ENCODE measurements at regions not wholly inside any gene's neighbourhood (a gene's known extent, or its start where the extent isn't known, plus 50 kb on each side); places are given as distances from the start of the nearest gene placed in this dataset.
"Not testable (repeated sequence)": the region's sequence is repeated elsewhere in the genome, so short reads cannot be mapped to it uniquely, and the experiment has no call there.

GRCh38 chr4:114252499-114252898 lies 273.1 kb upstream of the ARSJ start:
- DNase-seq: no peak

DNA sequence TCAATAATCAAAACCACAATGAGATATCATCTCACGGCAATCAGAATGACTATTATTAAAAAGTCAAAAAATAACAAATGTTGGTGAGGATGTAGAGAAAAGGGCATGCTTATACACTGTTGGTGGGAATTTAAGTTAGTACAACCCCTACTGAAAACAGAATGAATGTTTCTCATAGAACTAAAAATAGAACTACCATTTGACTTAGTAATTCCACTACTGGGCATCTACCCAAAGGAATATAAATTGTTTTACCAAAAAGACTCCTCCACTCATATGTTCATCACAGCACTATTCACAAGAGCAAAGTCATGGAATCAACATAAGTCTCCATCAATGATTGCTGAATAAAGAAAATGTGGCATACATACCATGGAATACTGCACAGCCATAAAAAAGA lies 278.1 kb upstream of the ARSJ start:
- DNase-seq: no peak

GRCh38 chr4:114262421-114262820 lies 283.0 kb upstream of the ARSJ start:
- not testable (repeated sequence) for DNase-seq

GRCh38 chr4:114263233-114263632 lies 283.8 kb upstream of the ARSJ start:
- no peak for DNase-seq

- DNase-seq: no peak
These were observed 285.0 kb upstream of the ARSJ start for GRCh38 chr4:114264452-114264851.

GRCh38 chr4:114264877-114265291 lies 285.4 kb upstream of the ARSJ start:
- no peak for DNase-seq

DNA sequence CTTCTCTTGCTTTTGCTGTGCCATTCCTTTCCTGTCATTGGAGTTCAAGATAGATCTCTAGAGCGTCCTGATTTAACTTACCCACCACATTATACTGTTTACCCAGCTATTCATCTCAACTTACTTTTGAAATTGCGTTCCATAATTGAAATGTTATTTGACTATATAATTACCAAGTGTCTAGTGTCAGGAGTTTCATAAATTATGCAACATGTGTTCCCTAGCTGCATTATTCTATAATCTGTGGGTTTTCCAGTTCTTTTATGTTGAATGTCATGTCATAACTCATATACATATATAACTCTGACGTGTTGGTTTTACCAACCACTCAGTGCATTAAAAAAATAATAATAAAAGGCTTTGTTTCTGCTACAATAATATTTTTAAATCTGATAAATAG lies 285.9 kb upstream of the ARSJ start:
- DNase-seq: no peak

DNA sequence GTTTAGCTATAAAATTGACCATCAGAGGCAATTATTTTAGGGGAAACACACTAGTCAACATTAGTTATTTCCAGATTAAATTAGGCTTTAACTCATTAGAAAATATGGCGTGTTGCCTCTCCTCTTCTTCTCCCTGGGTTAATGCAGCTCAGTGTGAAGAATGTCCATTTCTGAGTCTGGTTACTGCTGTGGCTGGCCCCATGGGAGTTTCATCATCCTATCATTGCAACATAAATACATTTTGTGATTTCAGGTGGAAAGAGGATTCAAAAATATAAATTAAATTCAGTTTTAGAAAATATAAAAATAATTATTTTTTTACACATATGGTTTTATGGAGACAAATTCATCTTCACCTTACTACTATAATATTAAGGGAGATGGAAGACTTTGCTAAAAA lies 288.5 kb upstream of the ARSJ start:
- no peak for DNase-seq

DNA sequence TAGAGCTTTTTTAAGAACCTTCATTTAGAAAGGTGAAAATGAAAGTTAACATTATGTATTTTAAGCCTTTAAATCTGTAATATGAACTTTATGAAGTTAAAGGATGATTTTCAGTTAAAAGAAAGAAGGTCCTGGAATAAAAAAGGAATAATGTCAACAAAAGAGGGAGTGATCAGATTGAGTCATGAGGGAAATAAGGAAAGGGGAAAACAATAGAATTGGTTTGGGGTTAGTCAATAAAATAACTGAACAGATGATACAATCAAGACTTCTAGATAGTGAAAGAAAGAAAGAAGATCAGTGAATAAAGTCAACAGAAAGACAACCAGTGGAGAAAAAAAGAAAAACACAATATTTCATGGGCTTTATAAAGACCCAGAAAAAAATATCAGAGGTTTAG lies 291.6 kb upstream of the ARSJ start:
- DNase-seq: no peak

DNA sequence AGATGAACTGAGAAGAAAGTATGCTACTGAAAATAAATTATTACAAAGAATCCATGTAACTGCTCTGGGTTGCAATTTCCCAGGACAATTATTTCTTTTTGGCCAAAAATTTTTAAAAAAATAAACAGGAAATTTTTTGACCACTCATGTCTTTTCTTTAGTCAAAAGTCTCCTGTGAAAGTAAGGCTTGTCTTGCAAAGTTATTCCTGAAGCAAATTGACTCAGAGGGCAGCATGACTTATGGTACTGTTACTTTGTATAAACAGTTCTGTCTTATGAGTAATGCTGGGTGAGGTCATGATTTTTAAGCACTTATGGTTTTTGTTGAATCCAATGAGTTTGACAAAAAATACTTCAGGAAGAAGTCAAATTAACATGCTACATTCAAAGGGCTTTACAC lies 292.8 kb upstream of the ARSJ start:
- DNase-seq: no peak

DNA sequence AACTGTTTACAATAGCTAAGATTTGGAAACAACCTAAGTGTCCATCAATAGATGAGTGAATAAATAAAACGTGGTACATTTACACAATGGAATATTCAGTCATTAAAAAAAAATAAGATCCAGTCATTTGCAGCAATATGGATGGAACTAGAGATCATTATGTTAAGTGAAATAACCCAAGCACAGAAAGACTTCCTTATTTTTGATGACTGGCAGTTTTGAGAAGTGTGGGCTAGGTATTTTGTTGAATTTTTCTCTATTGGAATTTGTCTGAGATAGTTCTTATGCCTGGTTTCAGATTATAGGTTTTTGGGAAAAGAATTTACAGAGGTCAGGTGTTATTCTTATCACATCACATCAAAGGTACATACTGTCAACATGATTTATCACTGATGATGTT lies 293.8 kb upstream of the ARSJ start:
- DNase-seq: peak; percentile 36 to 46

- no peak for DNase-seq
These were observed 298.2 kb upstream of the ARSJ start for GRCh38 chr4:114277690-114278089.

DNA sequence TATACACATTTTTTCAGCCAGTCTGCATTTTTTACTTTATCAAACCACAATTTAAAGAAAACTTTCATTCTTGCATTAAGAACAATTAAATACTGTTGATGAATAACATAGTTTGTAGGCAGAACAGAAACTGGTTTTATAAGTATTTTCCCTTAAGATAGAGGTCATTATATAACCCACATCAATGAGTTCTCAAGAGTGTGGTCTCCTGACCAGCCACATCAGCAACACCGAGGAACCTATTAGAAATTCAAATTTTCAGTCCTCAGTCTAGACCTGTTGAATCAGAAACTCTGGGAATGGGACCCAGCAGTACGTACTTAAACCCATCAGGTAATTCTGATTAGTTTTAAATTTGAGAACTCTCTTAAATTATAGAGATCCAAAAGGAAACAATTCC lies 299.6 kb upstream of the ARSJ start:
- DNase-seq: no peak

DNA sequence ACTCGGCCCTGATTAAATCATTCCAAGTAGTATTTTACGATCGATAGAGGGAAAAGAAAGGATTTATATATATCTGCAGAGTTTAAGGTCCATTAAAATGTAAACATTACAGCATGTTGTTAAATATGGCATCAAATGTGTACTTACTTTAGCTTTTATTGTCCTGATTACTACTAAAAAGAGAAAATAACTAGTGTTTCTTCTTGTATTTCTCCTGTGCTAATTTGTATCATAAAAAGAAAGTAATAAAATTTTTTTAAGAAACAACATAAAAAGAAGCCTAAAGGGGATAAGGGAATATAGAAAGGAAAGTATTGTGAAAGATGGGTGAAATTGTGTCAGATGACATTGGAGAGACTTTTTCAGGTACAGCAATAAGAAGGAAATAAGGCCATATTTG lies 300.3 kb upstream of the ARSJ start:
- DNase-seq: no peak

- no peak for DNase-seq
These were observed 301.2 kb upstream of the ARSJ start for GRCh38 chr4:114280645-114281044.

- no peak for DNase-seq
These were observed 301.9 kb upstream of the ARSJ start for GRCh38 chr4:114281164-114281960.

DNA sequence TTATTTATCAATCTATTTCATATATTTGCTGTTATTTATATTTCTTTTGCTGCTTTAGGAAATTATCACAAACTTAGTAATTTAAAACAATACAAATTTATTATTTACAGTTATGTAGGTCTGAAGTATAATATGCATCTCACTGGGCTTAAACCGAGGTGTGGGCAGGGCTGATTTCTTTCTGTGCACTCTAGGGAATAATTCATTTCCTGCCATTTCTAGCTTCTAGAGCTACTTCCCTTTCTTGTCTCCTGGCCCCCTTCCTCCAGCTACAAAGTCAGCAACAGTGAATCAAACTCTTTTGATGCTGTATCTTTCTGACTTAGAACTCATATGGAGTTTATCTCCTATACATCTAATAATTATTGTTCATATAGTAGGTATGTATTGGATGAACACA lies 303.5 kb upstream of the ARSJ start:
- DNase-seq: peak; percentile 80 to 86

DNA sequence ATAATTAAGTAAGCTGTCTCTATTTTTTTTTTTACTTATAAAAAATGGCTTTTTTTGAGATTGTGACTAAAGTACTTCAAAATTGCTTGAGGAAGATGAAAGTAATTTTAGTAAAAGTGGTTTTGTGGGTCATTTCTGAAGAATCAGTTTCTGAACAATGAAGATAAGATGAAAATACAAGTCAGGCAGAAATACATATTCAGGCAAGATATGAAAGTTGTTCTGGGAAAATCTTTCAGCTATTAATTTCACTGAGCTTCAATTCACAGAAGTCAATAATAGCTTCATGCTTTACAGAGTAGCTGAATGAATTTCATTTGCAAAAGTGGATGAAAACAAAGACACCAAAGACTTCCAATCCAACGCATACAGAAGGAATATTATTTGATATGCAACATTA lies 305.2 kb upstream of the ARSJ start:
- DNase-seq: no peak

GRCh38 chr4:114286262-114286810 lies 306.9 kb upstream of the ARSJ start:
- DNase-seq: no peak

DNA sequence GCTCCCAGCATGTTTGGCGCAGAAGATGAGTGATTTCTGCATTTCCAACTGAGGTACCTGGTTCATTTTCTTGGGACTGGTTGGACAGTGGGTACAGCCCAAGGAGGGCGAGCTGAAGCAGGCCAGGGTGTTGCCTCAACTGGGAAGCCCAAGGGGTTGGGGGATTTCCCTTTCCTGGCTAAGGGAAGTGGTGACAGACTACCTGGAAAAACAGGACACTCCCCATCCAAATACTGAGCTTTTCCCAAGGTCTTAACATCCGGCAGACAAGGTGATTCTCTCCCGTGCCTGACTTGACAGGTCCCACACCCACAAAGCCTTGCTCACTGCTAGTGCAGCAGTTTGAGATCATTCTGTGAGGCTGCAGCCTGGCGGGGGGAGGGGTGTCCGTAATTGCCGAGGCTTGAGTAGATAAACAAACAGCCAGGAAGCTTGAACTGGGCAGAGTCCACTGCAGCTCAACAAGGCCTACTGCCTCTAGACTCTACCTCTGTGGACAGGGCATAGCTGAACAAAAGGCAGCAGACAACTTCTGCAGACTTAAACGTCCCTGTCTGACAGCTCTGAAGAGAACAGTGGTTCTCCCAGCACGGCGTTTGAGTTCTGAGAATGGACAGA lies 307.7 kb upstream of the ARSJ start:
- no peak for DNase-seq

GRCh38 chr4:114296126-114296525 lies 302.5 kb upstream of the UGT8 start:
- DNase-seq: no peak

- no peak for DNase-seq
These were observed 296.1 kb upstream of the UGT8 start for GRCh38 chr4:114302472-114302871.

- DNase-seq: no peak
These were observed 294.6 kb upstream of the UGT8 start for GRCh38 chr4:114304046-114304445.

DNA sequence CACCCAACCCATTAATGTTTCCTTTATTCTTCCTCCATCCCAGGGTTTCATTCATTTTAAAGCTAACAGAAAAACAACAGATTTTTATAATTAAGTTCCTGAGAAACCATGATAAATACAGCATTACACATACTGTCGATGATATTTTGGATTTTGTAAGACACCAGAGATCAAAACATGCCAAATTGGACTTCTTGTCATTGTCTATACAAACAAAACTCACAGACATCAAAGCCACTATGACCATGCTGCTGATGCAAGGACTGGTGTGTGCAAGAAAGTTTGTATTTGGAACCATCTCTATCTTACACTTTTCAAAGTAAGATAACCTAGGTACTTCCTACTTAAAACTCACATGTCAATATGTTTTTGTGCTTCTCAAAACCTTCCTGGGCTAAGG lies 294.0 kb upstream of the UGT8 start:
- DNase-seq: no peak

DNA sequence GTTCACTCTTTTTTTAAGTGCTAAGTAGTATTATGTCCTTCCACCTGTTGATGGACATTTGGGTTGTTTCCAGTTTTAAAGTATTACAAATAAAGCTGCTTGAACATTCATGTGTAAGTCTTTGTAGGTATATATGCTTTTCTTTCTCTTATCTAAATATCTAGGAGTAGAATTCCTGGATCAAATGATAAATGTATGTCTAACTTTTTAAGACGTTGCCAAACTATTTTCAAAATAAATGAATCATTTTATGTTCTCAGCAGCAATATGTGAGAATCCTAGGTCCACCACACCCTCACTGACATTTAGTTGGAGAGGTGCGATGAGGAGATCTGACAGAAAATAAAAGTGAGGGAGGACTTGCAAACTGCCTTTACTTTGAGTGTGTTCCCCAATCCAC lies 291.7 kb upstream of the UGT8 start:
- no peak for DNase-seq

Data from Kasumi-1 (cell line).